HG02759 (cell line): ENCODE measurements at regions not wholly inside any gene's neighbourhood (a gene's known extent, or its start where the extent isn't known, plus 50 kb on each side); places are given as distances from the start of the nearest gene placed in this dataset.
A peak's percentile ranks its signal among the peaks of the same experiment; 100 is the strongest.

Experiments used
- ATAC-seq: cut with Tn5 transposase; IDR thresholded peaks from one replicate; pipeline ENCODE4 v1.9.1; 2021; ENCODE audit warnings: mild to moderate bottlenecking, moderate library complexity; ENCODE audit not compliant: unreplicated experiment

DNA sequence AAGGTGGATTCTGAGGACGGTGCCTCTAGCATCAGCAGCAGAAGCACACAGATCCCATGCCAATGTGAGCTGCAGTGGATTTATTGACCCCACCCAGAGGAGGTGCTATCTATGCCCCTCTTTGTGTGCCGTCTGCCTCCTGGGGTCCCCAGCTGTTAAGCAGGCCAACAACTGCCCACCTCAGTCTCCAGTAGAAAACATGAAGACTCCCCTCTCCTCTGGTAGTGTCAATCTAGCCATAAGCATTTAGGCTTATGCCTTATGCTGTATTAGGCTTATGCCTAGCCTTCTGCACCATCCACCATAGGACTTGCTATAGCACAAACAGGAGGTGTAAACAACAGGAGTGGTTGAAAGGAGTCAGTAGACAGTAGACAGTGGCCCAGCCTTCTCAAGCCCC, 417.9 kb upstream of the C16orf82 start:
- no peak for ATAC-seq

DNA sequence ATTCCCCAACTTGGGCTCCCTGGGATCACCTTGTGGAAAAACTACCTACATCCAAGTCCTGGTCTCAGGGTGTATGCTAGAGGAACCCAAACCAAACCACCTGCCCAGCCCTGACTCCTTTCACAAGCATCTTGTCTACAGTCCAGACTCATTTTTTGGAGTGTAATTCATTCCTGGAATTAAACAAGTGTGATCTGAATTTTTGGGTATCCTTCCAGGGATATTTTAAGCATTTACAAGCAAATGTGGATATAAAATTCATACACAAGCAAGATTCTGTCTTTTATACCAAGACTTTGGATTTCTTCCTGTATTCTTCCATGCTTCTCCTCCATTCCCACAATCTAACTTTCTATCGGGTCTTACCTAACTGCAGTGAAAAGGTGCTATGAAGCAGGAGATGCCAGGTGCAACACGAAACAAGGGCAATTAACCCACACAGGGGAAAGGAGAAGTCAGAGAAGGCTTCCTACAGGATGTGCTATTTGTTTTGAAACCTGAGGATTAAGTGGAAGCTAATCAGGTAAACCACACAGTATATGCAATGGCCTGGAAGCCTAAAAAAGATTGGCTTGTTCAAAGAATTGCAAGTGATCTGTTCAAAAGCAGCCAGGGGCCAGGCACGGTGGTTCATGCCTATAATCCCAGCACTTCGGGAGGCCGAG, 417.2 kb upstream of the C16orf82 start:
- ATAC-seq = no peak

DNA sequence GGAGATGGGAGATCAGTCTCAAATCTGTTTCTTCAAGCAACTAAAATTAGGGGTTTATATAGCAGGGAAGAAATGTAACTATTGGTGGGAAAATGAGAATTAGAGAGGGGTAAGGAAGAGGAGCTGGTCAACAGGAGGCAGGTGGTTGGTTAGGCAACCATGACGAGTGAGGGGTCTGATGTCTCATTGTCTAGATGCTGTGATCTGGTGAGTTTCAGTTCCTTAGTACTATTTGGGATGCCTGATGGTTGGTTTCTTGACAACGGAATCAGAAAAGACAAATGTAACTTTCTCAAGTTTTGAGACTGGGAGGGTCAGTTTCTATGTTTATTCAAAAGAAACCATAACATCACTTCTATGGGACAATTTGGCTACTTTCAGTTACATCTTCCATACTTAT, 415.3 kb upstream of the C16orf82 start:
- no peak for ATAC-seq

DNA sequence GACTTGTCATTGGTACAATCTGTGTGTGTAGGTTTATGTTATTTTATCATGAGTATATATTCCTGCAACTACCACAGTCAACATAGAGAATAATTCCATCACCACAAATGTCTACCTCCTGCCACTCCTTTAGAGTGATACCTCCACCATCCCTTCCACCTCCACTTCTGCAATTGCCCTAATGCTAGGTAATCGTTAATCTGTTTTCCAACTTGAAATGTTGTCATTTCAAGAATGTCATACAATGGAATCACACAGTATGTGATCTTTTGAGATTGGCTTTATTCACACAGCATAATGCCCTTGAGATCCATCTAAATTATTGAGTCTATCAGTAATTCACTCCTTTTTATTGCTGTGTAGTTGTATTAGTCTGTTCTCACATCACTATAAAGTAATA, 414.8 kb upstream of the C16orf82 start:
- no peak for ATAC-seq

DNA sequence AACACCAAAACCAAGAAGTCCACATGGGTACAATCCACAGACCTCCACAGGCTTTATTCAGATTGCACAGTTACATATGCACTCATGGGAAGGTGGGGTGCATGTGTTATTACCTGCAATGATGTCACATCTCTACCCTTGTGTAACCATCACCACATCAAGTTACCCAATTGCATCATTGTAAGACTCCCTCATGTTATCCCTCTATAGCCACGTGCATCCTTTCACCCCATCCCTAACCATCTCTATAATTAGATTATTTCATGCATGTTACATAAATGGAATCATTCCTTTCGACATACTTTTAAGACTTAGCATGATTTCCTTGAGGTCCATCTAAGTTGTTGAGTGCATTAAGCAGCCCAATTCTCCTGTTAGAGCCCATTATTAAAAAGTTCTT, 408.2 kb upstream of the C16orf82 start:
- no peak for ATAC-seq

DNA sequence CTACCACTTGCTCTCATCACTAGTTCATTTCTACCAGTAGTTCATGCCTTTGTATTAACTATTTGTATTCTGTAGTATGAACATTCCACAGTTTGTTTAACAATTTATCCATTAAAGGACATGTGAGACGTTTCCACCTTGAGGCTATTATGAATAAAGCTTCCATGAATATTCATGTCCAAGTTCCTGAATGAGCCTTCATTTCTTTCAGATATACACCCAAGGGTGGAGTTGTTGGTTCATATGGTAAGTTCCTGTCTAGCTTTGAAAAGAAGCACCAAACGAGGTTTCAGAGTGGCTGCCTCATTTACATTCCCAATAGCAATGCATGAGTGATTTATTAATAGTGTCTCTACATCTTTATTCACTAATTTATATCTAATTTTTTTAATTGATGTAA, 407.8 kb upstream of the C16orf82 start:
- no peak for ATAC-seq

DNA sequence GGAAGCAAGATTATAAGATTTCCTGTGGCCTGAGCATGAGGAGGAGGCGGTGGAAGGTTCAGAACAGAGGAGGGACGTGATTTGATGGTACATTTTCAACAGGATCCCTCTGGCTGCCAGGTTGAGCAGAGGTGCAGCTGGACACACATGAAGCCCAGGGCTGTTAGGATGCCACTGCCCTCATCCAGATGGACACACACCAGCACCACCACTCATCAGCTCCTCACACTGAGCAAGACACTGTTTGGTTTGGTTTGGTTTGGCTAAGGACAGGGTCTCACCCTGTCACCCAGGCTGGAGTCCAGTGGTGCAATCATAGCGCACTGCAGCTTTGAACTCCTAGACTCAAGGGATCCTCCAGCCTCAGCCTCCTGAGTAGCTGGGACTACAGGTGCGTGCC, 402.6 kb upstream of the C16orf82 start:
- ATAC-seq = no peak

DNA sequence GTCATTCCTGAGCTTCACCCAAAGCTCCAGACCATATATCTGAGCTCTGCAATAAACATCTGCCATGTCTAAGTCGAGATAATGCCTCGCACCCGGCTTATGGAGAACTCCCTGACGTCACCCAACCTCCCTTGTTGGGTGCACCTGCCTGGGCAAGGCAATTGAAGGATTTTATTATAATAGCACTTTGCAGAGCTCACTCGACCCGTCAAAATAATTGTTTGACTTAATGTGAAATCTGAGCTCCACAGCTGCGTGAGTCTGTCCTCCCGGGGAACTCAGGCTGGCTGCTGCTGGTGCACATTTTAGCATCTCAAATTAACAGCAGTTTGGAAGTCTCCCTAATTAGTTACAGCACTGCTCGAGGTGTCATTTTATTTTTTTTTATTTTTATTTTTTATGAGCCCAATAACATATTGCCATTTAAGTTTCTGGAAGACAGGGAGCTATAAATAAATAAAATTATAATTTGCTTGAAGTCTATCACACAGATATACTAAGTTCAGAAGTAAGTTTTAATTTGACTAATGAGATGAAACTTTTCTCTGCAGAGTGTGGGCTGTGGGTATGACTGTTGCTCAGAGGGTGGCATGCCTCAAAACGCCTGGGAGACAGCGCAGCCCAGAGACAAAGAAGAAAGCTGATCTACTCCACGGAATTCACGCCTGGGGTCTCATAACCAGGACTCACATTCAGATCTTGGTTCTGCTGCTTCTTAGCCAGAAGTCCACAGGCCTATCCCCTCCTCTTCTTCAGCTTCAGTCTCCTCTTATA, 401.4 kb upstream of the C16orf82 start:
- ATAC-seq = no peak

DNA sequence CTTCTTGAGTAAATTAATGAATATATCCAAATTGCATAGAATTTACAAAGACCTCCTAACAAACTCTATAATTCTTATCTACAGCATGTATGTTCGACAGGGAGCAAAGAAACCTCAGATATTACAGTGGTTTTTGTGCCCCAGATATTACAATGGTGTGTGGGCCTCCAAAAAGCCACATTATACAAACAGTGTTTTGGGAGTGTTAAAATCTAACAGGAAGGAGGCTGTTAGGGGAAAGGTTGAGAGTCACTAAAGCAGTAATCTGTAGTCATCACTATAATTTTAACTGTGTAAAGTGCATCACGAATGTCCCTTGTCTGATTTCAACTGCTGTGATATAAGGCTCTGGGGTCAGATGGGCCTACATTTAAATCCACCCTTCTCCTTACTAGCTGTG, 400.2 kb upstream of the C16orf82 start:
- no peak for ATAC-seq

DNA sequence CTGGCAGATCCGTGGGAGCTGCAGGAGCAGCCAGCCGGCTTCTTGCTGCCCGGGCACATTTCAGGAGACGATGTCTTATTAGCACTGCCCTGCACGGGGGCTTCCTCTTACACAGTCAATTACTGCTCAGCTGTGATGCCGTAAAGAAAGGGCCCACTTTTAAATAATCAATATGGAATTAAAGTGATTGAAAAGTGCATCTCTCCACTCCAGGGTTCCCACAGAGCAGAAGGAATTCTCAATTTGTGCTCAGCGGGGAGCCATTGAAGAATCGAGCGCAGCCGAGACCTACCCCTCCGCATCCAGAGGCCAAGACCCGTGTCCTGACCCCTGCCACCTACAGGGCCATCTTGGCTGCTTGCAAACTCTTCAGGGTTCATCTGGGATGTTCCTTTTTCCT, 399.4 kb upstream of the C16orf82 start:
- no peak for ATAC-seq

DNA sequence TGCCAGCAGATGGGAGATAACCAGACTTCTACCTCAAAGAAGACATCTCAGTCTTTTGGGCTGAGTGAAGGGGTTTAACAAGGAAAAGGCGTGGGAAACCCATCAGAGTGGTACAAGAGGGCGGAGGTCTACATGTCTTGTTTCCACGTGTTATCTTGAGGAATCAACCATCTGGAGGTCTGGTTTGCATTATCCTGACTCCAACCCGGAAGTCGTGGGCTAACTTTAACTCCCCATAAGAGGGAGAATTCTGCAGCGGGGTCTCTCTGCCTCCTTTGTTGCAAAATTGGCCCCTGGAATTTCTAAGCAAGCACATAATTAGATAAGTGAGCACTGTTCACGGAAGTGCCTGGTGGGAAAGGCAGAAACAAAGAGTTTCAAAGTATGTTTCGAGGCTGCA, 398.7 kb upstream of the C16orf82 start:
- no peak for ATAC-seq

DNA sequence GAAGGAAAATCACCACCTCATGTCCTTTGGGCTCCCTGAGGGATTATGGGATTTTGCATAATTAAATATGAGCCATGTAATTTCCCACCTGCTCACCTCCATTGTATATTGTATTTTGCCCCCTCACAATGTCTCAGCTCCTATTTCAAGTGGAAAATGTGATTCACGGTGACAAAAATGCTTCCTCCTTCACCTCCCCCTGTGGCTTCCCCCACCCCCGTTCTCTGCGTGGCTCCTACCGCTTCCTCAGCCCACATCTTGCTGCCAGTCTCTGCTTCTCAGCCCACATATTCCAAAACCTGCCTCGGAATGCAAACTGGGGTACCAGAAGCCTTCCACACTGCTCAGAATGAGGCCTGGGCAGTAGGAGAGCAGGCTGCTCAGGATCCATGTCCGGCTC, 394.5 kb upstream of the C16orf82 start:
- no peak for ATAC-seq

DNA sequence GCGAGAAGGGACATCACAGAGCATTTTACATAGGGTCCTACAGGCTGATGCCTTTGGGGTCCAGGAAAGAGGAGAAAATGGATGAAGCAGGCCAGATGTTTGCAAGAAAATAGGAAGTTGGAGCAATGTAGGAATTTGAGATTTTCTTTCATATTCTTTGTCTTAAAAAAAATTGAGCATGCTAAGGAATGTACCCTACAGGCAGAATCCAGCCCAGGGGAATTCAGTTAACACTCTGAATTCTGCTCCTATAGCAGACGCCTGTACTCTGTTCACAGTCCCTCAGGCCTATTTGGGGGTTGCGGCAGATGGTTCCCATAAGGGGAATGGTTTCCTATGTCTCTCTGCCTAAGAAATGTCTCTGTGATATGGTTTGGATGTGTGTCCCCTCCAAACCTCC, 393.7 kb upstream of the C16orf82 start:
- ATAC-seq = no peak

DNA sequence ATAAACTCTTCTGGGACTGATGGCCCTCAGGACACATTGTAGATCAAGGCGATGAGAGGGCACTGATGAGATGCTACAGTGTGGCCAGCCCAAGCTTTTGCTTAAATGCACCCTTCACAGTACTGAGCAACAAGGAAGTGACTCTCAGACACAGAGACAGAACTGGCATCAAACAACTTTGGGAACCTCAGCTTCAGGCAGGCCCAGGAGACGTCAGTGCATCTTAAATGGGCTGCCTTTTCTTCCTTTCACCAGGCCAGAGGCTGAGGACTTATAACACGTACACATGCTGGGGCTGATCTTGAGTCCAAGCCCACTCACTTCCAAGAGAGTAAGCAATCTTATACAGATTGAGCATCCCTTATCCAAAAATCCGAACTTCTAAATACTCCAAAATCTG, 386.1 kb upstream of the C16orf82 start:
- no peak for ATAC-seq

DNA sequence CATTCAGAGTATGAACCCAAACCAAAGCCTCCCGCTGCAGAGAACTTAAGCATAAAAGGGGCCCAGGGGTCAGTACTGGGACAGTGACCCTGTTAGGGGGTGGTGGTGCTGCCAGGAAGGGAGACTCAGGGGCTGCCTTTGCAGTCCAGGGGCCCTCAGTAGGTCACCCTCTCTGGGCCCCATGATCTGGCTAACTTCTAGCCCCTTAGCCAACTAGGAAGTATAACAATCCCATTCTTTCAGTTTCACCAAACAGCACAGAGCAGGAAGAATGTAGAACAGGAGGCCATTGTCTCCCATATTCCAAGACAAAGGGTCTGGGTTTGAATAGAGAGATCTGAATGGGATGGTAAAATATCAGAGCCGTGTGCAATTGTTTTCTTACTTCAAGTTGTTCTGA, 378.6 kb upstream of the C16orf82 start:
- no peak for ATAC-seq

DNA sequence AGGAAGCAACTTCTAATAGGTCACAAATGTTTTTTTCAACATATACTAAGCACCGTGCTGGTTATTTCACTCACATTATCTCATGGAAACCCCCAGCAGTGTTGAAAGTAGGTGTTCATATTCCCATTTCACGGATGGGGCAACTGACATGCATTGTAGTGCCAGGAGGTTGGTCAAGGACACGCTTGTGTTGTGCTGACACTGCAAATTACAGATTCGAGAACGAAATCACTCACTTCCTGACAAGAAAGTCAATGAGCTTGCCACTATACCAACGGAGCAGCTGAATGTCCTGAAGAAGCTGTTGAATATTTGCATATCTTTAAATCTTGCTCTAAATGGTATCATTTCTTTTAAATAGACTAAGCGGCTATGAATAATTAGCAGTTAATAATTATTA, 378.0 kb upstream of the C16orf82 start:
- no peak for ATAC-seq

DNA sequence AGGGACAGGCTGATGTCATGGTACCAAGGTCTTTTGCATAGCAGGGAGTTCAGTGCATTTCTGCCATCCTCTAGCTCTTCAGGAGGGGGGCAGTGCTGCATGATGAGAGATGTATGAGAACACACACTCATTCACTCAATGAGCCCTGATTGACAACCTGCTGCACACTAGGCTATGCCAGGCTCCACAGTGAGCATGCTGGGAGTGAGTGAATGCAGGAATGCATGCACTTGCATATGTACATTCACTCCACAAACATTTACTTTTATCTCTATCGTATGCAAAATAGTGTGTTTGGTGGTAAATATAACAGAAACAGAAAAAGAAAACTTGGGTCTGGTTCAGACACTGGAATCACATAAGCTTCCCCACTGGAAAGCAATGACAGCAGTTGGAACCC, 374.1 kb upstream of the C16orf82 start:
- ATAC-seq = no peak

DNA sequence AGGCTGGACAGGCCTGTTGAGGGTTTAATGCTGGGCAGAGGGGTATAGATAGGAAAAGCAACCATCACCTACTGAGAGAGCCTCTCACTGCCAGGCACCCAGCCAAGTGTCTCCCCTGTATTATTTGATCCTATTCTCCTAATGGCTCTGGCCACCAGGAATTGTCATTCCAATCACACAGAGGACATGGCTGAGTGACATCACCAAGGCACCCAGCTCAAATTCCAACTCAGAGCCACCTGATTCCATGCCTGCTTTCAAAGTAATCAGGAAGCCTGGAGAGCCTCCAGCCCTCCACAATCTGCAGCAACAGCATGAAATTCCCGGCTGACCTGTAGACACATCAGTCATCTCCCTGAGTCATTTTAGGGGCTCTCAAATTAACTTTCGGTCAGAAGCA, 368.9 kb upstream of the C16orf82 start:
- no peak for ATAC-seq

DNA sequence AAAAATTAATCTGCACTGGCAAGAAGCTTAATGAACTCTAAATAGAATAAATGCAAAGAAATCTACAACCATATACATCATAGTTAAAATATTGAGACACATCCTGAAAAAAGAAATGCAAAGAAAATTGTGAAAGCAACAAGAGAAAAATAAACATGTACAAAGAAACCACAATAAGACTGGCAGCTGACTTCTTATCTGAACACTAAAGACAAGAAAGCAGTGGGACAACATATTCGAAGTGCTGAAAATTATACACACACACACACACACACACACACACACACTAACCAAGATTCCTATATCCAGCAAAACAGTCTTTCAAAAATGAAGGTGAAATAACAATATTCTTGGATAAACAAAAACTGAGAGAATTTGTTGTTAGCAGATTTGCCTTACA, 366.5 kb upstream of the C16orf82 start:
- no peak for ATAC-seq

DNA sequence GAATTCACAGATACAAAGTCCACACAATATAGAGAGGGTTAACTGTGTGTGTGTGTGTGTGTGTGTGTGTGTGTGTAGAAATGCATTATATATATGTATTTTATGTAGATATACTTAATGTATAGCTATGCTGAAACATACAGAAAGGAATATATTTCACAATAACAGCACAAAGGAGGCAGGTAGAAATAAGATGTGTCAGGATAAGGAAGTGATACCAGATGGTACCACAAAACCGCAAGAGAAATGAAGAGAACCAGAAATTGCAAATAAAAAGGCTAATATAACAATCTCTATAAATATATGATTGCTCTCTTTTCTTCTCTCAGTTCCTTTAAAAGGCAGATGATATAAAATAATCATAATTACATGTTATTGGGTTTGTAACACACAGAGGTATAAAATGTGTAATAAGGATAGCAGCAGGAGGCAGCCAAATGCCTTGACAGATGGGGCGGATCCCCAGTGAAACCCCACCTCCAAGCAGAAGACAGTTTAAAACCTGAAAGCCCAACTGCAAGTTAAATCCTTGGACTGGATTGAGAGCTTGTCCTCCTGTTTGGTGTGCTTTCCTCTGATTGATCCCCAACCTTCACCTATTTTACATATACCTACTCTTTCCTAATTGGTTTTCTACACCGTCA, 365.4 kb upstream of the C16orf82 start:
- peak; percentile 47 for ATAC-seq

DNA sequence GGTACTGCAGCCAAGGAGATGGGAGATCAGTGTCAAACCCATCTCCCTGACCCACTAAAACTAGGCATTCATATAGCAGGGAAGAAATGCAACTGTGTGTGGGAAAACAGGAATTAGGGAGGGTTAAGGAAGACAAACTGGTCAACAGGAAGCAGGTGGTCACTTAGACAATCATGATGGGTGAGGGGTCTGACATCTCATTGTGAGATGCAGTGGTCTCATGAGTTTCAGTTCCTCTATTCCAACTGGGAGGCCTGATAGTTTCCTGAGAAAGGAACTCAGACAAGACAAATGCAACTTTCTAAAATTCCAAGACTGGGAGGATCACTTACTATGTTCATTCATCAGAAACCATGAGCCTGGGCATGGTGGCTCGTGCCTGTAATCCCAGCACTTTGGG, 361.4 kb upstream of the C16orf82 start:
- no peak for ATAC-seq

DNA sequence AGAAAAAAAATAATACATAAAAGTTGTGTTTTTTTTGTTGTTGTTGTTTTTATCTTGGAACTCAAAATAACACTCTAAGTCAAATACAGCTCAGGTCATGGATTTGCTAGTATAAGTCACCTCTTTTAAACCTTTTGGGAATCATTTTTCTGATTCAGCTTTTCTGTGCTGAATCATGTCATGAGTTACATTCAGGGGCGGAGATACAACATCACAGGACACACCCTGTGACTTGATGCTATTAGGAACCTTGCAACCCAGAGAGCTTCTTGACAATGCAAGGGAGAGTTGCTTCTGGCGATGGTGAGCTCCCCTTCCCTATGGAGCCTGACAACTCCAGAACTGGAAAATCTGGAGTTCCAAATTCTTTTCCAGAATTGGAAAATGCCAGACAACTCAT, 358.3 kb upstream of the C16orf82 start:
- ATAC-seq = no peak
